CD4-positive, alpha-beta T cell treated with Interleukin-17A for 4 hours (primary cell): ENCODE measurements at regions not wholly inside any gene's neighbourhood (a gene's known extent, or its start where the extent isn't known, plus 50 kb on each side); places are given as distances from the start of the nearest gene placed in this dataset.
"Not testable (repeated sequence)": the region's sequence is repeated elsewhere in the genome, so short reads cannot be mapped to it uniquely, and the experiment has no call there.

Source experiments
- DNase-seq: peaks from one replicate; pipeline ENCODE4 v3.0.0-alpha.2; 2020; ENCODE audit warnings: mixed read lengths

- DNase-seq = no peak
Measured at GRCh38 chr3:159669766-159670165, 318.9 kb upstream of the IL12A start.

- no peak for DNase-seq
Measured at GRCh38 chr3:159672728-159673688, 315.6 kb upstream of the IL12A start.

- no peak for DNase-seq
Measured at GRCh38 chr3:159674583-159674982, 314.1 kb upstream of the IL12A start.

- DNase-seq = no peak
Measured at GRCh38 chr3:159675285-159675684, 313.4 kb upstream of the IL12A start.

GRCh38 chr3:159679900-159680299 lies 308.7 kb upstream of the IL12A start:
- no peak for DNase-seq

GRCh38 chr3:159681717-159682116 lies 306.9 kb upstream of the IL12A start:
- not testable (repeated sequence) for DNase-seq

- no peak for DNase-seq
Measured at GRCh38 chr3:159685801-159686200, 302.8 kb upstream of the IL12A start.

GRCh38 chr3:159693226-159693625 lies 295.4 kb upstream of the IL12A start:
- DNase-seq = no peak

- DNase-seq = no peak
Measured at GRCh38 chr3:159711560-159712333, 276.9 kb upstream of the IL12A start.

GRCh38 chr3:159721324-159721723 lies 267.3 kb upstream of the IL12A start:
- no peak for DNase-seq

GRCh38 chr3:159723295-159723694 lies 265.3 kb upstream of the IL12A start:
- DNase-seq = no peak

GRCh38 chr3:159724627-159725026 lies 264.0 kb upstream of the IL12A start:
- no peak for DNase-seq

- DNase-seq = no peak
Measured at GRCh38 chr3:159726231-159726964, 262.2 kb upstream of the IL12A start.

GRCh38 chr3:159727506-159727905 lies 261.1 kb upstream of the IL12A start:
- no peak for DNase-seq

GRCh38 chr3:159731254-159731653 lies 257.4 kb upstream of the IL12A start:
- DNase-seq = no peak

GRCh38 chr3:159732172-159733111 lies 256.2 kb upstream of the IL12A start:
- no peak for DNase-seq

- no peak for DNase-seq
Measured at GRCh38 chr3:159733194-159733860, 255.3 kb upstream of the IL12A start.

- DNase-seq = no peak
Measured at GRCh38 chr3:159734681-159735080, 254.0 kb upstream of the IL12A start.

- DNase-seq = no peak
Measured at GRCh38 chr3:159739166-159739565, 249.5 kb upstream of the IL12A start.

GRCh38 chr3:159739969-159740368 lies 248.7 kb upstream of the IL12A start:
- DNase-seq = no peak

- no peak for DNase-seq
Measured at GRCh38 chr3:159741281-159741680, 247.4 kb upstream of the IL12A start.
